Stimulated activated CD4-positive, alpha-beta T cell treated with anti-CD3 and anti-CD28 coated beads, Interleukin-12 subunit alpha, Interleukin-12 subunit beta, amount 100 ng/mL, for 48 hours (primary cell): ENCODE measurements at regions not wholly inside any gene's neighbourhood (a gene's known extent, or its start where the extent isn't known, plus 50 kb on each side); places are given as distances from the start of the nearest gene placed in this dataset.
"Not testable (repeated sequence)": the region's sequence is repeated elsewhere in the genome, so short reads cannot be mapped to it uniquely, and the experiment has no call there.

Source experiments
- DNase-seq, 3 donors: peaks; one replicate each; pipeline ENCODE4 v3.0.0-alpha.2; 2020; ENCODE audit warnings: low read depth in 2 of 3, low spot score in 1 of 3

GRCh38 chr6:144394210-144394609 lies 109.1 kb downstream of the UTRN start:
- no peak for DNase-seq

DNA sequence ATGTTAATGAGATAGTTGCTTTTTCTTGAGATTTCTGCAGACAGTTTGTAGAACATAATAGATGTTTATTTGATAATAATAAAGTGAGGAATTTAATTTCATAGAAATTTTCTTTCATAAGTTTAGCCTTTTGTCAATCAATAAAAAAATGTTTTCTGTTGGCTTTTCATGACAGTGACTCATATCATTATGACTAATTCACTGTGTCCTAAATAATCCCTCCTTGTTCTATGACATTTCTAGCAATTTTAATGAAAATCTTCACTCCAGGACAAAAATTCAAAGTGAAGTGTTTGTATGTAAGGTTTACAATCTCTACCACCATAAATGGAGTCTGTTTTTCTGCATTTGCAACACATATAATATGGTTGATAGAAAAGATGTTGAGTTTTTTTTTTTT lies 109.9 kb downstream of the UTRN start:
- no peak for DNase-seq

- DNase-seq, result no peak
These were observed 110.7 kb downstream of the UTRN start for GRCh38 chr6:144395826-144396225.

GRCh38 chr6:144397141-144397540 lies 112.0 kb downstream of the UTRN start:
- DNase-seq, result no peak

DNA sequence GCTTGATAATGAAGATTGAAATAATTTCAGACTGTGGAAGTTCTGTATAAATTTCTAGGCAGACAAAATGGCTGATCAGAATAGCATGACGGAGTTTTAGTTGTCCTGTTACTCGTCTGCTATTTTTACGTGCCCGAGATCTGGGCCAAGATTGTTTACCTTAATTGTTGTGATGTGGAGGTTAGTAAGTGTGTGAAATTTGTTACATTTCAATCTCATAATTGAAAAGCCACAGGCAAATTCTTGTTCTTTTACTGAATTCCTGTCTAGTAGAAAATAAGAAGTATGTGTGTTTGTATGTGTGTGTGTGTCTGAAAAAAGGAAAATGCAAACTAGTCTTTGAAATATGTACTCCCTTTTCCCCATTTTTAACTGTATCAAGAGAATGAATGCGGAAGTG lies 115.2 kb downstream of the UTRN start:
- DNase-seq, result no peak

DNA sequence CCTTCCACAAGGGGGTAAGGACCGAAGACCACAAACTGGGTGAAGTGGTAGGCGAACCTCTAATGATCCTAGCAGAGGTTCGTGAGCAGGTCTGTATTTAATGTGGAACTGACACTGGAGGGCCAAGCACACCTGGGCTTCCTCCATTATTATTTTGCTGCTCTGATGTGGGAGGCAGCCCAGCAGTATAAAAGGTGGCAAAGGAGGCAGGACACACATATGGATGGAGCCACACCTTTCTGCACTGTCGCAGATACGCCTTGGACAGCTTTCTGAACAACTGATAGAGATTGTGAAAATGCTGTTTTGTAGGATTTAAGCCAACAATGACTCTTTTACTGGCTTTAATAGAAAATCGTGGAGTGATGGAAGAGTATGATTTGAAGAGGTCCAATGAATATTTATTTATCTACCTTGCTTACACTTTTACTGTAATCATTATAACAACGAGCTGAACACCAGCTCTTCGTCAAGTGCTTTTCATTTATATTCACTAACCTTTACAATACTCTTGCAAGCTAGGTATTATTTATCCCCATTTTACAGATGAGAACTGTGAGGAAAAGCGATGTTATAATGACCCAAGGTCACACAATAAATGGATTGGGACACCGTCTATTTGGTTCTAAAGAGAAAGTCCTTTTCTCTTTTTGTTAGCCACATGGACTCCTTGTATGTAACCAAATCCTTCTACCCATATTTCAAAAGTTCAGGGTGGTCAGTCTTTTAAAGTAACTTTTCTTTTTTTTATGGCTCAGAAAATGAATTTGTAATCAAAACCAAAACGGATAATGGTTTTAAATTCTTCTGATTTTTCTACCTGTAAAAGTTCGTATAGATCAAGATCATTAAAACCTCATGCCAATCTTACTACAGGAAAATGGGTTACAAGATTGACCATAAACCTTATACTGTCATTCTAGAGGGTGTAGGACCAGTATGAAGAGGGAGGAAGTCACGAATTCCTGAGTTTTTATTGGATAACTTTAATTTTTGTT lies 116.9 kb downstream of the UTRN start:
- no peak for DNase-seq

DNA sequence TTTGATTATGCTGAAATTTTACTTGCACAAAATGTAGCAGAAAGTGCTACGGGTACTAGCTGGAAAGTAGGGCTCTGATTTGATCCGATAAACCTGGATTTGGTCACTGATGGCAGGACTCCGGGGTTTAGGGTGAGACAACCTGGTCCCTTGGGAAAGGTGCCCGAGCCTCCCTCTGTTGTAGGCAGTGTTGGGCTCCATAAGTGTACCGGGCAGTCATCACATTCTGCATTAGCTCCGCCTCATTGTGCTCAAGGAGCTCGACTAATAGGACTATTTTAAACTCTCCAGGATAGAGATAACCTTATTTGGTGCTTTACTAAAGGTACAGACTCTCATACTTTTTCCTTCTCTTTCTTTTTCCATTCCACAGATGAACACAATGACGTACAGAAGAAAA lies 117.6 kb downstream of the UTRN start:
- DNase-seq, result no peak

DNA sequence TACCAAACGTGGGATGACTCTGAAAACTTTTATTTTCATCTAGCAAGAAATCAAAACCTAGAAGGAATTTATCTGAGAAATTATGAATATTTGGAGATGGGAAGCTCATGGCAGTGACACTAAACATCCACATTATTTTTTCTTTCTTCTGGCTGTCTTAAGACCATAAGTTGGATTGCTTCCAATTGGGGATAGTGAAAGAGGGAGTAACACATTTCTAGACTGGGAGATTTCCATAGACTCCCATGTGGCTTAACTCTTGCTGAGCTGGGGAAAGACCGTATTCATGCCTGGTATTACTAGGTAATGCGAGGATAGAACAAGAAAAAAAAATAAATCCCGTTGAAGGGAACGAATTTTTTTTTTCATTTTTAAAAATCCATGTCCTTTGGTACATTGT lies 120.0 kb downstream of the UTRN start:
- DNase-seq, result no peak

GRCh38 chr6:144406796-144407195 lies 121.7 kb downstream of the UTRN start:
- DNase-seq, result no peak

GRCh38 chr6:144408161-144408560 lies 123.0 kb downstream of the UTRN start:
- no peak for DNase-seq

DNA sequence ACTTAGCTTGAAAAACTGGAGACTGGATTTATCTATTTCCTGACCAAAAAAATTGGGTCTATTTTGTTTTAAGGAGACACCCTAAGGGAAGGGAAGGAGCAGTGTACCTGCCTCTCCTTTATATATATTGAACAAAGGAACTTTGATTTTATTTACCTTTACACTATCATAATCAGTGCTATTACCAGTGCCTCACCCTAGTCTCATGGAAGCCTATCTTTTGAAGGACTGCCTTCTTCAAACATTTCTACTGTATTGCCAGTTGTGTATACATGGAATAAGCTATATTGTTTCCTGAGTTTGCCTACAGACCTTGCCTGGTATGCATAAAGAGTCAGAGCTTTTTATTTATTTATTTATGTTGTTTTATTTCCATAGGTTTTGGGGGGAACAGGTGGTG lies 124.9 kb downstream of the UTRN start:
- no peak for DNase-seq

DNA sequence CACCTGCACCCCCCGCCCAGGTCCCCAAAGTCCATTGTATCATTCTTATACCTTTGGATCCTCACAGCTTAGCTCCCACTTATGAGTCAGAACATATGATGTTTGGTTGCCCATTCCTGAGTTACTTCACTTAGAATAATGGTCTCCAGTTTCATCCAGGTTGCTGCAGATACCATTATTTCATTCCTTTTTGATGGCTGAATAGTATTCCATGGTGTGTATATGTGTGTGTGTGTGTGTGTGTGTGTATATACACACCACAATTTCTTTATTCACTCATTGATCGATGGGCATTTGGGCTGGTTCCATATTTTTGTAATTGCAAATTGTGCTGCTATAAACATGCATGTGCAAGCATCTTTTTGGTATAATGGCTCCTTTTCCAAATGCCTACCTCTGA lies 125.4 kb downstream of the UTRN start:
- not testable (repeated sequence) for DNase-seq

DNA sequence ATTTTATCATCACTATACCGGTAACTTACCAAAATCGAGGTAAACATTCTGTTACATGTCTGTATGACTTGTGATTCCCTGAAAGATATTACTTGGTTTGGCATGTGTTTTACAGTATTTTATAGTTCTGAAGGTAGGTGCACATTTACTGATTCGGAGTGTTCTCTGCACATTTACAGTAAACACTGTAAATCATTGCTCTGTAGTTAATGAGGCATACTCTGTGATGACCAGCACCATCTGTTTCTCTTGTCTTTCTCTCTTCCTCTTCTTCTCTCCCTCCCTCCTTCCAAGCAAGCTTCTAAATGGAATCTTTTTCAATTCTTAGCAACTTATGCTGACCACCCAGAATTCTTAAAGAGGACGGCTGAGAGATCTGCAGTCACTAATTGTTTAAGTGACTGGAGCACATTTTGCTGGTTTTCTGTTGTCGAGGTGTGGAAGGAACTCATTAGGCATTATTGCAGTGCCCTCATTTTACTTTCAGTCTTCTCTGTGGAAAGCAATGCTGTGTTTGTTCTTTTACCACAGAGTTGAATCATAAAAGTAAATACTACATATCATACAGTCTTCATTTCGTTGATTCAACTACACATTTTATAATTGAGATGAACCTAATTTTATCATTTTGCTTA lies 126.5 kb downstream of the UTRN start:
- no peak for DNase-seq

DNA sequence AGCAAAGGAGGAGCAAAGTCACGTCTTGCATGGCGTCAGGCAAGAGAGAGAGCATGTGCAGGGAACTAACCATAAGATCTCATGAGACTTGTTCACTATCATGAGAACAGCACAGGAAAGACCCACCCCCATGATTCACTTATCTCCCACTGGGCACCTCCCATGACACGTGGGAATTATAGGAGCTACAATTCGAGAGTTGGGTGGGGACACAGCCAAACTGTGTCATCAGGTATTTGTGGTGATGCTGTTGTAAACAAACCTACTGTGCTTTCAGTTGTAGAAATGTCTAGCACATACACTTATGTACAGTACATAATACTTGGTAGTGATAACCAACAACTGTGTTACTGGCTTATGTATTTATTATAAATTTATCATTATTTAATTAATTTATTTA lies 128.3 kb downstream of the UTRN start:
- DNase-seq, result no peak

GRCh38 chr6:144415014-144415413 lies 129.9 kb downstream of the UTRN start:
- DNase-seq, result no peak

- DNase-seq, result no peak
These were observed 130.7 kb downstream of the UTRN start for GRCh38 chr6:144415835-144416237.

GRCh38 chr6:144416244-144416643 lies 131.1 kb downstream of the UTRN start:
- no peak for DNase-seq

DNA sequence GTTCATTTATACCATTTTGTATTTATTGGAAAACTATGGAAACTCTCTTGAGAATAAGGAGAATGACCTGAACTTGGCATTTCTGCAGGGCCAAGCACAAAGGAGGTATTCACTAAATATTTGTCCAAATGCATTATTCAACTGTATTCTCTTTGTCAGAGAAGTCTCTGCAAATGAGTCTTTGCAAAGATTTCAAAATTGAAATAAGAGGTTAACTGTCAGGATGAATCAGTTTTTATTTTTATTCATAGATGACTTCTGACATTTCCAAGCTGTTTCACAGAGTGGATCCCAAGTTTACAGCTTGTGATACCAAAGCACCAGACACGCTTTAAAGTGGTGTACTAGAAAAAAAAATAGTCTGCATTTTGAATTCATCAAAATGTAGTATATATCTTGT lies 131.6 kb downstream of the UTRN start:
- no peak for DNase-seq

DNA sequence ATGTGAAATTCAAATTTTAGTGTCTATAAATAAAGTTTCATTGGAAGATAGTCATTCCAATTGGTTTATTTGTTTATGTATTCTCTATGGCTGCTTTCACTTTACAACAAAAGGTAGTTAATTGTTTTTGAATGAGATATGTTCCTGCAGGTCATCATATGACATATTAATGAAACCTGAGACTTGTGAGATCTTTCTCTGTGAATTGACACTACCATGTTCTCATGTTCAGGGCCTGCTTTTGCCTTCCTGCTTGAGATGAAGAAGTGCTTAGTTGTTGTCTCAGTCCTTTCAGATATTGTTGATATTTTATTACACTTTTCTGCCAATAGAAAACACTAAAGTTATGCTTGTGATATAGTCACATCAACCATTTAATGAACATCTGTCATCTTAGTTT lies 132.5 kb downstream of the UTRN start:
- DNase-seq, result no peak

- DNase-seq, result no peak
These were observed 133.9 kb downstream of the UTRN start for GRCh38 chr6:144418959-144419545.

- DNase-seq, result no peak
These were observed 138.0 kb downstream of the UTRN start for GRCh38 chr6:144423167-144423566.

DNA sequence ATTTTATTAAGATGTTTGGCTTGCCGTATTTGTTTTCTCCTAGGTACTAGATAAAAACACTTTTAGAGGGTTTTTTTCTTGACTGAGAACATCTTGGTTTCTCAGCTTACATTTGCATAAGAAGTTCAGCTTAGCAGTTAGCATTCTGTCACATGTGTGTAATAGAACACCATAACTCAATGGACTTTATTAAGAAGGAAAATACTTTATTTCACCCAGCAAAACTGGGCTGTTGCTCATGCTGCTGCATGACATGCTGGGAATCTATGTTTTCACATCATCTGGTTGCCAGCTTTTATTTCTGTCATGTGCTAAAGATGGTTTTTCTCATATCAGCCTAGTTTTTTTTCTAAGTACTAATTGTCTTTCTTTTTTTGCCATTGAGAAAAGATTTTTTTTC lies 144.6 kb downstream of the UTRN start:
- DNase-seq, result no peak
